OCI-LY7 (cell line): ENCODE measurements at regions not wholly inside any gene's neighbourhood (a gene's known extent, or its start where the extent isn't known, plus 50 kb on each side); places are given as distances from the start of the nearest gene placed in this dataset.
A peak's percentile ranks its signal among the peaks of the same experiment; 100 is the strongest.

Experiments
- BruUV-seq: library from RNA; stranded (reverse); fragments of 400-500 nt; replicated peaks from 2 replicates; lab custom pipeline; 2021; lab: Mats Ljungman, UMichigan
- CTCF ChIA-PET: fragments of 300-600 bp; sonication (Branson Sonifier 250); formaldehyde crosslinking; loops from one replicate; lab custom pipeline; 2022; ENCODE audit warnings: antibody characterized with exemption; ENCODE audit not compliant: unreplicated experiment; lab: Charles Lee
- POLR2A ChIA-PET: fragments of 300-600 bp; sonication (Branson Sonifier 250); formaldehyde crosslinking; loops from one replicate; lab custom pipeline; 2022; ENCODE audit warnings: antibody characterized with exemption; lab: Charles Lee
- DNase-seq: peaks from one replicate; pipeline ENCODE4 v3.0.0-alpha.2; 2015; ENCODE audit warnings: low spot score
- H2AFZ ChIP-seq: fragments of 200-600 bp; sonication (generic), shearing (Covaris generic); 2 replicates; pipeline ENCODE4 v1.6.1; 2014; ENCODE audit warnings: mild to moderate bottlenecking, antibody characterized with exemption, low read length, moderate library complexity
- H3K27ac ChIP-seq: fragments of 200-600 bp; sonication (generic); 2 replicates; pipeline ENCODE4 v1.5.1; 2014; ENCODE audit warnings: mixed run types, low read depth, mild to moderate bottlenecking, moderate library complexity, low read length, inconsistent platforms; ENCODE audit not compliant: poor library complexity, severe bottlenecking
- H3K36me3 ChIP-seq: fragments of 200-600 bp; sonication (generic); 2 replicates; pipeline ENCODE4 v1.6.1; 2014; ENCODE audit warnings: mild to moderate bottlenecking, antibody characterized with exemption, low read length, moderate library complexity, mixed read lengths; ENCODE audit not compliant: insufficient read depth
- H3K4me1 ChIP-seq: fragments of 200-600 bp; sonication (generic); 2 replicates; pipeline ENCODE4 v1.5.1; 2014; ENCODE audit warnings: mild to moderate bottlenecking, low read length; ENCODE audit not compliant: insufficient read depth, poor library complexity, severe bottlenecking
- H3K4me2 ChIP-seq: fragments of 200-600 bp; sonication (generic); 2 replicates; pipeline ENCODE4 v1.6.1; 2014; ENCODE audit warnings: mild to moderate bottlenecking, low read length
- H3K4me3 ChIP-seq: fragments of 200-600 bp; sonication (generic); 2 replicates; pipeline ENCODE4 v1.5.1; 2014; ENCODE audit warnings: mild to moderate bottlenecking, low read depth, low read length; ENCODE audit not compliant: poor library complexity, severe bottlenecking
- H3K79me2 ChIP-seq: fragments of 200-600 bp; sonication (generic); 2 replicates; pipeline ENCODE4 v1.6.1; 2016; ENCODE audit warnings: low read depth, mild to moderate bottlenecking, low read length, moderate library complexity, mixed read lengths; ENCODE audit not compliant: insufficient read depth
- H3K9me2 ChIP-seq: fragments of 200-600 bp; sonication (generic); 2 replicates; pipeline ENCODE4 v1.6.1; 2016; ENCODE audit warnings: mild to moderate bottlenecking, low read length, mixed read lengths; ENCODE audit not compliant: insufficient read depth
- H3K9me3 ChIP-seq: fragments of 200-600 bp; sonication (generic); 2 replicates; pipeline ENCODE4 v1.6.1; 2014; ENCODE audit warnings: mild to moderate bottlenecking, mixed run types, low read length, mixed read lengths
- H4K20me1 ChIP-seq: fragments of 200-600 bp; sonication (generic); 2 replicates; pipeline ENCODE4 v1.6.1; 2014; ENCODE audit warnings: mild to moderate bottlenecking, antibody characterized with exemption, low read length, moderate library complexity, mixed read lengths; ENCODE audit not compliant: insufficient read depth
- EZH2phosphoT487 ChIP-seq: fragments of 200-600 bp; sonication (generic); IDR thresholded peaks from 2 replicates; pipeline ENCODE4 v1.6.1; 2018; ENCODE audit warnings: low read depth, borderline replicate concordance, mild to moderate bottlenecking, mixed run types, antibody characterized with exemption, low read length, moderate library complexity, mixed read lengths
- intact Hi-C: fragments of 100-400 bp; cut with micrococcal nuclease; formaldehyde crosslinking; loops from one replicate; pipeline ENCODE4 v1.10.0; 2022; ENCODE audit not compliant: unreplicated experiment
- TF ChIP-seq, protein P1 (sequence below): fragments of 200-600 bp; sonication (generic); conservative IDR thresholded peaks from 2 replicates; pipeline ENCODE4 v1.5.1; 2014; ENCODE audit warnings: mild to moderate bottlenecking, antibody characterized with exemption, low read length, moderate library complexity, mixed read lengths

DNA sequence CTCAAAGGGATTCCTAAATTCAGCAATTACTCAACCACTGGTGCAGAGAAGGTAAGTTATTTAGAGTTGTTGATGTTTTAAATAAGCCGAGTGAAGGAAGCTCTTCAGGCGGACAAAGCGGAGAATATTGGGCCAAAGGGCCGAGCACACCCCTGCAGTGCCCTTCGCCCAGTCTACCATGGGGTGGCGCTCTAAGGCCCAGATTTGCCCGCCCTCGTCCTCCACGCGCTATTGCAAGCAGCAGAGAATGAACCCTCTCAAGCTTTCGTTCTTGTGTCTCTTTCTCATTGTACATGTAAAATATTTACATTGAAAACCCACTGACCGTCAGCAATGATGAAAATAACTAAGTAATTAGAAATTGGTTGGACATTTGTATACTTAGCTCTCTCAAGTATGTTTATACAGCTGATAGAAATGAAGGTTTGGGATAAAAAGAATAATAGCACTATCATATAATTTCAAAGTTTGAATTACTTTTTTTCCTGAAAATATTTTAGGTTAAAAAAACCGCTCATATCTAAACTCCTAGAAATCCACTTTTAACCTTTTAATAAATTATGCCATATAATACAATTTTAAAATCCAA is 195.0 kb upstream of the CEP162 start:
- Histone ChIP-seq H3K27ac (no peak overlapping the region), H3K36me3 (no peaks in the 10 kb centered on the region), H3K9me3 (no peaks in the 10 kb centered on the region), H3K9me2 (no peaks in the 10 kb centered on the region), H3K4me3 (no peak overlapping the region), H2AFZ (no peak overlapping the region), H3K79me2 (no peaks in the 10 kb centered on the region), H4K20me1 (no peaks in the 10 kb centered on the region), H3K4me2 (no peak overlapping the region), H3K4me1 (no peaks in the 10 kb centered on the region)
- ChIA-PET POLR2A (no interaction called here), CTCF (no interaction called here)
- no peak for DNase-seq
- no peak for TF ChIP-seq EZH2phosphoT487
- TF ChIP-seq, protein P1, sequence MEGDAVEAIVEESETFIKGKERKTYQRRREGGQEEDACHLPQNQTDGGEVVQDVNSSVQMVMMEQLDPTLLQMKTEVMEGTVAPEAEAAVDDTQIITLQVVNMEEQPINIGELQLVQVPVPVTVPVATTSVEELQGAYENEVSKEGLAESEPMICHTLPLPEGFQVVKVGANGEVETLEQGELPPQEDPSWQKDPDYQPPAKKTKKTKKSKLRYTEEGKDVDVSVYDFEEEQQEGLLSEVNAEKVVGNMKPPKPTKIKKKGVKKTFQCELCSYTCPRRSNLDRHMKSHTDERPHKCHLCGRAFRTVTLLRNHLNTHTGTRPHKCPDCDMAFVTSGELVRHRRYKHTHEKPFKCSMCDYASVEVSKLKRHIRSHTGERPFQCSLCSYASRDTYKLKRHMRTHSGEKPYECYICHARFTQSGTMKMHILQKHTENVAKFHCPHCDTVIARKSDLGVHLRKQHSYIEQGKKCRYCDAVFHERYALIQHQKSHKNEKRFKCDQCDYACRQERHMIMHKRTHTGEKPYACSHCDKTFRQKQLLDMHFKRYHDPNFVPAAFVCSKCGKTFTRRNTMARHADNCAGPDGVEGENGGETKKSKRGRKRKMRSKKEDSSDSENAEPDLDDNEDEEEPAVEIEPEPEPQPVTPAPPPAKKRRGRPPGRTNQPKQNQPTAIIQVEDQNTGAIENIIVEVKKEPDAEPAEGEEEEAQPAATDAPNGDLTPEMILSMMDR, result peak; percentile 68
- BruUV-seq, result no TSS peak
- intact Hi-C loops, result no loop called here

DNA sequence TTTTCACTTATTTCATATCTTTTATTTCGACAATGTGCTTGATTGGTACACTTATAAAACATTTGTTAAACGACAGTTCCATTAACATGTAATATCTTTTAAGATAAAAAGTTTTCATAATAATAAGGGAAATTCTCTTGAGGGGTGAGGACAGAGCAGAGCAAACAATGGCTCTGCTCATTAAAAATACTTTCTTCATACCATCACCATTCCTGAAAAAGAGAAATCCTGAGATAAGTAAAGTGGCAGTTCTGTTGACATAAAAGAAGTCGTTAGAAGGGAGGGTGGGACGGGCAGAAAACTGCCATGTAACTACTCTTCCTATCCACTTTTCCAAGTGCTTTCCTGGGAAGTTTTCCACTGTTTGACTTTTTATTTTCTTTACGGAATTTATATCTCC is 193.6 kb upstream of the CEP162 start:
- Histone ChIP-seq H3K9me2 (no peaks in the 10 kb centered on the region), H3K9me3 (no peaks in the 10 kb centered on the region), H4K20me1 (no peaks in the 10 kb centered on the region), H2AFZ (no peak overlapping the region), H3K4me3 (no peak overlapping the region), H3K4me2 (no peak overlapping the region), H3K4me1 (no peaks in the 10 kb centered on the region), H3K36me3 (no peaks in the 10 kb centered on the region), H3K79me2 (no peaks in the 10 kb centered on the region), H3K27ac (no peak overlapping the region)
- BruUV-seq, result no TSS peak
- DNase-seq, result no peak
- TF ChIP-seq EZH2phosphoT487, result no peak
- TF ChIP-seq, protein P1, result no peak
- POLR2A ChIA-PET, result no interaction called here
- CTCF ChIA-PET, result no interaction called here
- intact Hi-C loops, result no loop called here

DNA sequence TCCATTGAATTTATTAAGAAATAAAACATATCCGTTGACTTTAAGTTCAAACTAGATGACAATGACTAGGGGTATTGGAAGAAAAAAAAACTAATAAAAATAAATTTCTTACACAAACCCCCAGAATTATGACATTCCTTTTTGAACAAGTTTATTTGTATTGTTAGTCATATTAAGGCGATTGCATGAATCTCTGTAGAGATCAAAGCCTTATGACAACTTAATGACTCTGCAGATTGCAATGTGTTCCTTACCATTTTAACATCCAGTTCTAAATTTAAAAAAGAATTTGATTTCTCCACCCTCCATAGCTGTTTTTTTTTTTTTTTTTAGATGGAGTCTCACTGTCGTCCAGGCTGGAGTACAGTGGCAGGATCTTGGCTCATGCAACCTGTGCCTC is 189.8 kb upstream of the CEP162 start:
- CTCF ChIA-PET, result no interaction called here
- intact Hi-C loops, result no loop called here
- no TSS peak for BruUV-seq

More for the DNA sequence above, 189.8 kb upstream of the CEP162 start:
- Histone ChIP-seq H2AFZ (no peak overlapping the region), H3K9me2 (no peaks in the 10 kb centered on the region), H3K4me2 (no peak overlapping the region), H3K9me3 (no peaks in the 10 kb centered on the region), H3K79me2 (no peaks in the 10 kb centered on the region), H4K20me1 (no peaks in the 10 kb centered on the region), H3K27ac (no peak overlapping the region), H3K4me3 (no peak overlapping the region), H3K36me3 (no peaks in the 10 kb centered on the region), H3K4me1 (no peaks in the 10 kb centered on the region)
- POLR2A ChIA-PET, result no interaction called here
- no peak for DNase-seq
- TF ChIP-seq, protein P1, result no peak
- TF ChIP-seq EZH2phosphoT487, result no peak
